GM18520 (cell line): ENCODE measurements at regions not wholly inside any gene's neighbourhood (a gene's known extent, or its start where the extent isn't known, plus 50 kb on each side); places are given as distances from the start of the nearest gene placed in this dataset.
"Not testable (repeated sequence)": the region's sequence is repeated elsewhere in the genome, so short reads cannot be mapped to it uniquely, and the experiment has no call there.

ENCODE experiments used
- ATAC-seq: cut with Tn5 transposase; IDR thresholded peaks from one replicate; pipeline ENCODE4 v1.9.1; 2021; ENCODE audit not compliant: unreplicated experiment

DNA sequence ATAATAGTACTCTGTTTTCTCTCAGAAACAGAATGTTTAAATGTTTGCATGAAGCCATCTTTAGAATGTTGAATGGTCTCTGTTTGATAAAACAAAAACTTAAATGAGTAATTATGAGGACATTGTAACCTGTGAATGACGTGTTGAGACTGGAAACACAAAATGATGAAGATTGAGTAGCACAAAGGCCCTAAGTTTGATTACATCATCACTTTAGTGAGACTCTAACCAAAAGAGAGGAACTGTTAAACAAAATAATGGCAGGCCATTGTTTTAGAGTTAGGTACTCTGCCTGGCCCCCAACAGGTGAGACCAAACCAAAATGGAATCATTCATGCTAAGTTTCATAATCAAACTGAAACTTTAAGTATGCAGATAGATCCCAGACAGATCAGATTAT is 1561.7 kb upstream of the SLC39A10 start:
- ATAC-seq = no peak

GRCh38 chr2:194090251-194090905 is 1566.6 kb upstream of the SLC39A10 start:
- no peak for ATAC-seq

DNA sequence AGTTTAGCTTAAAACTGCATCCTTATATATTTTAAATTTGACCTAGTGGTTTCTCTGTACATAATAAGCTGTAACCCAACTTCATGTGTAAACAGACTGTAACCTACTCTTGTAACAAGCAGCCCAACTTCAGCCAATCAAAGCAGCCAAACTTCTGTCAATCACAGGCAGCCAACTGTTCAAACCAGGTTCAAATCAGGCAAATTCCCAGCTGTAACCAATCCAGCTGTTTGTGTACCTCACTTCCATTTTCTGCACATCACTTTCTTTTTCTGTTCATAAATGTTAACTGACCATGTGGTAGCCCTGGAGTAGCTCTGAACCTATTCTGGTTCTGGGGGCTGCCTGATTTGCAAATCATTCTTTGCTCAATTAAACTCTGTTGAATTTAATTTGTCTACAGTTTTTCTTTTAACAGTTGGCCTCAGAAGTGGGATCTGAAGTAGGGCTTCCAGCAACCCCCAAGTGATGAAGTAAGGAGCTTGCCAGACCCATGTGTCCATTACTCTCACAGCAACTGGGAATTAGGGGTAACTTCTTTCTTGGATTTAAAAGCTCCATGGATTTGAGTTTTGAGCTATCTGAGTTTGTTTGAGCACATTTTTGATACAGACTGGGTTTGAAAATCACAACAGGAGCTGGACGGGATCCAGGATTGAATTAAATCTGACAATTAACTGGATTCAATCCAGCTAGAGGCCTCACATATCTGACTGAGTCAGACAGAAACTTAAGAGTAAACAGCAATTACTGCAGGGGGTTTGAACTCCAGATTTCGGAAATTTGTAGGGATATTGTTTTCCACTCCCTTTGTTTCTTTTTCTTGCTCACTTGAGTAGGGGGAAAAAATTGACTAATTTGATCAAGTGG is 1569.7 kb upstream of the SLC39A10 start:
- ATAC-seq = no peak

GRCh38 chr2:194086129-194086528 is 1570.9 kb upstream of the SLC39A10 start:
- ATAC-seq = no peak

GRCh38 chr2:194079989-194080388 is 1577.0 kb upstream of the SLC39A10 start:
- ATAC-seq = no peak

GRCh38 chr2:194077366-194077765 is 1579.7 kb upstream of the SLC39A10 start:
- no peak for ATAC-seq

DNA sequence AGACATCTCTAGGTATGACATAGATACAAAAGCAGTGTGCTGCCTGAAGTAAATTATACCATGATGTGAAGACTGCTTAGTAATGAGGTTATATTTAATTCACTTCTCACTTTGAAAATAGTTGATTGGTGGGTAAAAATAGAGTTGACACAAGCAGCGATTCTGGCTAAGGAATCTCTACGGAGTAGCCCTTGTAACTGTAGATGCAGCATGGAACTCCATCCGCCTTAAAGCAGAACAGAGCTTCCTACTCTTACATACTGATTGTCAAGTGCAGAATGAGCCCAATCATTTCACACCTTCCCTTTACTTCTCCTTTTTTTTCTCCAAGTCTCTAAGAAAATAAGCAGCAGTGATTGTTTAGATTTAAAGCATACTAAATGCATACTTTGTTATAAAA is 1594.6 kb upstream of the SLC39A10 start:
- ATAC-seq = no peak

DNA sequence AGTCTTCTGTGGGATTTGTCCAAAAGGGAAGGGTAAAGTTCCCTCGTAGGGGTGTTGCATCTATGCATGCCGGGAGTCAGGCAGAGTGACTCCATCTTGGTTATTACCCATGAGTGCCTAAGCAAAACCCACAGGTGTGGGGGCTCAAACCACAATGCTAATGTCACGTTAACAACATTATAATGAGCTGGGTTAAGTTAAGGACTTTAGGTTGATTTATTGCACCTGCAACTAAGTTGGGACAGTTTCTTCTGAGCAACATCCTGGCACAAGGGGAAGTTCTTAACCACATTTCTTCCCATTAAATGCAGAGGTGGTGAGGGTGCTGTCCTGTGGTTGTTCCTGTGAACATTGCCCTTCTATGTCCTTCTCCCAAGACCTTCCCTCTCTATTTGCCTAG is 1596.8 kb upstream of the SLC39A10 start:
- ATAC-seq = no peak

DNA sequence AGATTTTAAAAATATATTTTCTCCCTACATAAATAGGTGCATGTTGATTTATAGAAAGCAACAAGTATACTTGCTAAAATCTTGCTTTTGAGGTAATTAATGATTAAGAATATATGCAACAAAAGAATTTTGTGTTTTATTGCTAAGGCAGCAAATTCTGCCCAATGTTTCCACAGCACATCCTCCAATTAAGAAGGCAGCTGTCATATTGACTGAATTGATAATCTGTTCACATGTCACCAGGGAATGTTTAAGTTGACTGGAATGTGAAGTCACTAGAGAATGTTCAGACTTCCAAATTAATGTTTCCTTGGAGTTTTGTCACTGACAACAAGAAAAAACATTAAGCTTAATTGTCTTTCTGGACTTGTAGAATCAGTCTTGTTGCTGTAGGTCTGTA is 1602.7 kb upstream of the SLC39A10 start:
- ATAC-seq = no peak

- ATAC-seq = no peak
Measured at GRCh38 chr2:194044321-194044720, 1612.7 kb upstream of the SLC39A10 start.

GRCh38 chr2:194021130-194021529 is 1635.9 kb upstream of the SLC39A10 start:
- ATAC-seq = not testable (repeated sequence)

- no peak for ATAC-seq
Measured at GRCh38 chr2:194020155-194020554, 1636.9 kb upstream of the SLC39A10 start.

GRCh38 chr2:194015751-194016150 is 1641.3 kb upstream of the SLC39A10 start:
- ATAC-seq = no peak

GRCh38 chr2:194014639-194015038 is 1642.4 kb upstream of the SLC39A10 start:
- no peak for ATAC-seq

GRCh38 chr2:194004590-194005206 is 1652.3 kb upstream of the SLC39A10 start:
- ATAC-seq = no peak

- no peak for ATAC-seq
Measured at GRCh38 chr2:194003911-194004310, 1653.1 kb upstream of the SLC39A10 start.

DNA sequence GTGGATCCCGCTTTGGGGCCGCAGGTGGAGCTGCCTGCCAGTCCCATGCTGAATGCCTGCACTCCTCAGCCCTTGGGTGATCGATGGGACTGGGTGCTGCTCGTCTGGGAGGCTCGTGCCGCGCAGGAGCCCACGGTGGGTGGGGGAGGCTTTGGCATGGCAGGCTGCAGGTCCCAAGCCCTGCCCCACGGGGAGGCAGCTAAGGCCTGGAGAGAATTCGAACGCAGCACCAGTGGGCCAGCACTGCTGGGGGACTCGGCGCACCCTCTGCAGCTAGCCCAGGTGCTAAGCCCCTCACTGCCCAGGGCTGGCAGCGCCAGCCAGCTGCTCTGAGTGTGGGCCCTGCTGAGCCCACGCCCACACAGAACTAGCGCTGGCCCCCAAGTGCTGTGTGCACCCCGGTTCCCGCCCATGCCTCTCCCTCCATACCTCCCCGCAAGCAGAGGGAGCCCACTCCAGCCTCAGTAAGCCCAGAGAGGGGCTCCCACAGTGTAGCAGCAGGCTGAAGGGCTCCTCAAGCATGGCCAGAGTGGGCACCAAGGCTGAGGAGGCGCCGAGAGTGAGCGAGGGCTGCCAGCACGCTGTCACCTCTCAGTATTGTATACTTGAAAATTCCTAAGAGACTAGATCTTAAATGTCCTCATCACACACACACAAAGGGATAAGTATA is 1654.2 kb upstream of the SLC39A10 start:
- no peak for ATAC-seq

DNA sequence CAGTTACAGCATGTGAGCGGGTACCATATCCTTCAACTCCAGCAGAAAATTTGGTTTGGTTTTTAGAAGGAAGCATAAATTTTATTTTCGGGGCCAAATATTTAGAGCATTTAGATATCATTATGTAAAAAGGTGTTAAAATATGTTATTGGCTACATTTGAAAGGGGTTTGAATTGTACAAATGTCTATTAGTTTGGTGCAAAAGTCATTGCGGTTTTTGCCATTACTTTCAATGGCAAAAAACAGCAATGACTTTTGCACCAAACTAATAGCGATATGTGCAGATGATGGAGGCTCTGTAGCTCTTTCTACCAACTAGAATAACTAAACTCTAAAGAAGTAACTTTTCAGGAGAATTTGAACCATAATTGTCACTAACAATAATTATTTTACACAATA is 1666.2 kb upstream of the SLC39A10 start:
- no peak for ATAC-seq

- no peak for ATAC-seq
Measured at GRCh38 chr2:193989645-193990044, 1667.4 kb upstream of the SLC39A10 start.

DNA sequence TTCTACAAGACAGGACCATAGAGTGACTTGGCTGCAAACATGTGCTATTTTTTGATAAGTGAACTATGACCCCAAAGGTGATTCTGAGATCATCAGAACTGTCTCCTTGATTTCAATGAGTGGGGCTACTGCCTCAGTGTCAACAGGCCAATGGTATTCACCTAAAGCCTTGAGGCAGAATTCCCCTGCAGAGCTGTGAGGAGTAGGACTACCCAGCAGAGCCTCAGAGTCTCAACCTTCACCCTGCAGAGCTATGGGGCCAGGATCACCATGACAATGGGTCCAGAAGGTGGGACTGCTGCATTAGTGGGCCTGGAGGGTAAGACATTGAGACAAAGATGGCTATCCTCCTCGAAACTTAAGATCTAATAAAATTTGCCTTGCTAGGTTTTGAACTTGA is 1668.2 kb upstream of the SLC39A10 start:
- ATAC-seq = no peak

GRCh38 chr2:193985272-193985671 is 1671.8 kb upstream of the SLC39A10 start:
- ATAC-seq = no peak
